SJSA1 (cell line): ENCODE measurements at regions not wholly inside any gene's neighbourhood (a gene's known extent, or its start where the extent isn't known, plus 50 kb on each side); places are given as distances from the start of the nearest gene placed in this dataset.
A peak's percentile ranks its signal among the peaks of the same experiment; 100 is the strongest.
"Not testable (repeated sequence)": the region's sequence is repeated elsewhere in the genome, so short reads cannot be mapped to it uniquely, and the experiment has no call there.

Experiments used
- DNase-seq, 2 experiments: peaks; one replicate each; pipeline ENCODE4 v3.0.0-alpha.2; 2015 to 2020; ENCODE audit warnings: low spot score in 2 of 2, low read depth in 1 of 2
- H3K27ac ChIP-seq: fragments of 250-450 bp; sonication (Bioruptor Pico); 2 replicates; pipeline ENCODE4 v1.5.1; 2020; ENCODE audit warnings: mild to moderate bottlenecking, moderate library complexity
- H3K27me3 ChIP-seq: fragments of 250-450 bp; sonication (Bioruptor Pico); replicated peaks from 2 replicates; pipeline ENCODE4 v1.5.1; 2020; ENCODE audit warnings: mild to moderate bottlenecking, moderate library complexity
- H3K36me3 ChIP-seq: fragments of 250-450 bp; sonication (Bioruptor Pico); 2 replicates; pipeline ENCODE4 v1.5.1; 2020; ENCODE audit warnings: mild to moderate bottlenecking
- H3K4me1 ChIP-seq: fragments of 250-450 bp; sonication (Bioruptor Pico); replicated peaks from 2 replicates; pipeline ENCODE4 v1.6.1; 2021; ENCODE audit warnings: mild to moderate bottlenecking
- H3K4me3 ChIP-seq: fragments of 250-450 bp; sonication (Bioruptor Pico); 2 replicates; pipeline ENCODE4 v1.5.1; 2020; ENCODE audit warnings: mild to moderate bottlenecking
- H3K9me3 ChIP-seq: fragments of 250-450 bp; sonication (Bioruptor Pico); replicated peaks from 2 replicates; pipeline ENCODE4 v1.5.1; 2020; ENCODE audit warnings: mild to moderate bottlenecking

DNA sequence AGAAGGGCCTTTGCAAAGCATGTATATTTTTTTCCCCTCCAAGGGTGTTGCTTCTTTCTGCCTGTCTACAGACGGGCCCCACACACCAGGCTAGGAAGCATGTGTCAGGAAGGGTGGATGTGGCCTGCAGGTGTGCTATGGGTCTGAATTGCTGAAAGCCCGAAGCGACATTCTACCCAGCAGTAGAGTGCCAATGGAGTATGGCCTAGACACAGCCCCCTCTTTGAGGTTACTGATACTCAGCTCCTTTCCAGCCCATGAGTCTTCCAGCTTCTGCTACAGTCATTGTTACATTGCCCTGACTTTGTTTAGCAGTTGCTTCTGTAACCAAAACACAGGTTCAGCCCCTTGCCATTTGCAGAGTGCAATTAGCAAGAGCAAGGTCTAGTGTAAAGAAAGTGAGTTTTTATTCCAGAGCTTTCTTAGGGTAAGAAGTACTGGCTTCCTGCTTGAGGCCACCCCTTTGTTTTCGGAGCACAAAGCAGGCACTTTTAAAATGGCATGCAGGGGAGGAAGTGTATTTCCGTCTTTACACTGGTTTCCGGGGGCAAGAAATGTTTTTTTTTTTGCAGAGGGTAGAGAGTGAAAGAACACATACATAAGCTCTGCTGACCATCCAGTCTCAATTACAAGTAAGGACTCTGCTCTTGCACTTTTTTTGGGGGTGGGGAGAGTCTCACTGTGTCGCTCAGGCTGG is 428.0 kb upstream of the AMELY start:
- H3K4me3 ChIP-seq = no peak overlapping the region
- H3K4me1 ChIP-seq = no peaks in the 10 kb centered on the region
- H3K27ac ChIP-seq = no peak overlapping the region
- DNase-seq = no peak
- H3K36me3 ChIP-seq = peaks cover 8% of the 10 kb centered on the region; the same call in 1 of the 2 replicates
- H3K27me3 ChIP-seq = no peaks in the 10 kb centered on the region
- H3K9me3 ChIP-seq = no peaks in the 10 kb centered on the region

- Histone ChIP-seq H3K9me3 (no peaks in the 10 kb centered on the region), H3K4me3 (no peak overlapping the region), H3K36me3 (peaks cover 9% of the 10 kb centered on the region; the same call in 1 of the 2 replicates), H3K27ac (no peak overlapping the region), H3K27me3 (no peaks in the 10 kb centered on the region), H3K4me1 (no peaks in the 10 kb centered on the region)
- no peak for DNase-seq
These were observed 424.7 kb upstream of the AMELY start for GRCh38 chrY:7336023-7336873.

GRCh38 chrY:7334449-7334848 is 422.9 kb upstream of the AMELY start:
- no peaks in the 10 kb centered on the region for H3K4me1 ChIP-seq
- peaks cover 9% of the 10 kb centered on the region; the same call in 1 of the 2 replicates for H3K36me3 ChIP-seq
- no peaks in the 10 kb centered on the region for H3K27me3 ChIP-seq
- no peak for DNase-seq
- no peak overlapping the region for H3K27ac ChIP-seq
- no peak overlapping the region for H3K4me3 ChIP-seq
- no peaks in the 10 kb centered on the region for H3K9me3 ChIP-seq

GRCh38 chrY:7326296-7327246 is 415.0 kb upstream of the AMELY start:
- Histone ChIP-seq H3K9me3 (no peaks in the 10 kb centered on the region), H3K36me3 (peaks cover 3% of the 10 kb centered on the region), H3K4me3 (no peak overlapping the region), H3K27me3 (no peaks in the 10 kb centered on the region), H3K4me1 (no peaks in the 10 kb centered on the region), H3K27ac (no peak overlapping the region)
- no peak for DNase-seq

DNA sequence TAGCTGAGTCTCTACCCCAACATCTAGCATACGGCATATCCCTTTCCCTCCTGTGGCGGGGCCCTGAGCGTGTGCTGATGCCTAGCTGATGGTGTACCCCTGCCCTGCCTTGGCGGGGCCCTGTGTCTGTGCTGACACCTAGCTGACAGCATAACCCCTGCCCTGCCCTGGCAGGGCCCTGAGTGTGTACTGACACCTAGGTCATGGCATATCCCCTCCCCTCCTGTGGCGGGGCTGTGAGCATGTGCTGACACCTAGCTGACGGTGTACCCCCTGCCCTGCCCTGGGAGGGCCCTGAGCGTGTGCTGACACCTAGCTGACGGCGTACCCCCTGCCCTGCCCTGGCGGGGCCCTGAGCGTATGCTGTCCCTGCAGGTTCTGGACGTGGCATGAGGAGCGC is 414.0 kb upstream of the AMELY start:
- no peak for DNase-seq
- Histone ChIP-seq H3K27me3 (no peaks in the 10 kb centered on the region), H3K27ac (no peak overlapping the region), H3K4me1 (no peaks in the 10 kb centered on the region), H3K9me3 (no peaks in the 10 kb centered on the region), H3K4me3 (no peak overlapping the region), H3K36me3 (peaks cover 3% of the 10 kb centered on the region)

DNA sequence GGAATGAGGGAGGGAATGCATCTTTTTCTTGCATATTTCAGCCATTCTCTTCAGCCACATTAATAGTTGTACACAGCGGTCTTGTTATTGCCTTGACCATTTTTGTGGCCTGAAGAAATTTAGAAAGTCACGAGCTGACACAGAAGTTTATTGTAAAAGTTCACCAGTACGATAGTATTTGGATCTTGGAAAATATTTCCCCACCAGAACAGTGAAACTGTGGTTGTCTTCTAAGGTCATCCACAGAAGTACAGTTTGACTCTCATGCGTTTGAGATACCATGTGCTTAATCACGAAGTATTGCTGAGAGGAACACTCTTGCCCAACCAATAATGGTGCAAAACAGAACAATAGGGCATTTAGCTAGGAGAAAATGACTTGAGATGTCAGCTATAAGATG is 409.2 kb upstream of the AMELY start:
- Histone ChIP-seq H3K27ac (no peak overlapping the region), H3K9me3 (no peaks in the 10 kb centered on the region), H3K4me1 (no peaks in the 10 kb centered on the region), H3K27me3 (no peaks in the 10 kb centered on the region), H3K36me3 (peaks cover 3% of the 10 kb centered on the region; the same call in 1 of the 2 replicates), H3K4me3 (no peak overlapping the region)
- no peak for DNase-seq

GRCh38 chrY:7320171-7320570 is 408.6 kb upstream of the AMELY start:
- DNase-seq, H3K9me3 ChIP-seq, H3K4me1 ChIP-seq, H3K27me3 ChIP-seq, H3K27ac ChIP-seq, H3K36me3 ChIP-seq, H3K4me3 ChIP-seq: not testable (repeated sequence)

DNA sequence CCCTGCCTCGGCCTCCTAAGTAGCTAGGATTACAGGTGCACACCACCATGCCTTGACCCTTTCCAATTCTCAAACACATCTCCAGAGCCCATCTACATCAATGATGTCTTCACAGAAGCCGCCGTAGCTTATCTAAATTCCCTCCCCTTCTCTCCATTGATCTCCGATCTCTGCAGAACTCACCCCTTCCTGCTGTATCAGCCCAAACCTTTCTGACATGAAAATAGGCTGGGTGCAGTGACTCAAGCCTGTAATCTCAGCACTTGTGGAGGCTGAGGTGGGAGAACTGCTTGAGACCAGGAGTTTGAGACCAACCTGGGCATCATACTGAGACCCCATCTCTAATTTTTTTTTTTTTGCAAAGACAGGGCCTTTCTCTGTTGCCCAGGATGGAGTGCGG is 406.6 kb upstream of the AMELY start:
- Histone ChIP-seq H3K9me3 (no peaks in the 10 kb centered on the region), H3K27me3 (no peaks in the 10 kb centered on the region), H3K4me3 (no peak overlapping the region), H3K36me3 (no peaks in the 10 kb centered on the region), H3K4me1 (no peaks in the 10 kb centered on the region), H3K27ac (no peak overlapping the region)
- no peak for DNase-seq

- no peaks in the 10 kb centered on the region for H3K36me3 ChIP-seq
- no peaks in the 10 kb centered on the region for H3K9me3 ChIP-seq
- H3K27me3 ChIP-seq = no peaks in the 10 kb centered on the region
- no peak overlapping the region for H3K4me3 ChIP-seq
- H3K4me1 ChIP-seq = no peaks in the 10 kb centered on the region
- no peak for DNase-seq
- no peak overlapping the region for H3K27ac ChIP-seq
These were observed 406.0 kb upstream of the AMELY start for GRCh38 chrY:7317571-7317970.

GRCh38 chrY:7310482-7311269 is 399.1 kb upstream of the AMELY start:
- DNase-seq = no peak
- Histone ChIP-seq H3K9me3 (no peaks in the 10 kb centered on the region), H3K27ac (no peak overlapping the region)

DNA sequence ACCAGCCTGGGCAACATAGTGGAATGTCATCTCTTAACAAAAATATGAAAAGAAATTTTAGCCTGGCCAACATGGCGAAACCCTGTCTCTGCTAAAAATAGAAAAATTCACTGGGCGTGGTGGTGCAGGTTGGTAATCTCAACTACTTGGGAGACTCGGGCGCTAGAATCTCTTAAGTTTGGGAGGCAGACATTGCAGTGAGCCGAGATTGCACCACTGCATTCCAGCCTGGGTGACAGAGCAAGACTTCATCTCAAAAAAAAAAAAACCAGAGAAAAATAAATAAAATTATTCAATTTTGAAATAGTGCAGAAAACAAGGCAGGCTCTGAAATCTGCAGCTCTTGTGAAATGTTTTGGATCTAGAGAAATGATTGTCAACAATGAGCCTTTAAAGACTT is 397.3 kb upstream of the AMELY start:
- Histone ChIP-seq H3K36me3 (peaks cover 7% of the 10 kb centered on the region), H3K4me3 (no peak overlapping the region), H3K9me3 (no peaks in the 10 kb centered on the region), H3K4me1 (no peaks in the 10 kb centered on the region), H3K27ac (no peak overlapping the region), H3K27me3 (no peaks in the 10 kb centered on the region)
- no peak for DNase-seq

More at GRCh38 chrY:7310482-7311269, 399.1 kb upstream of the AMELY start:
- no peaks in the 10 kb centered on the region for H3K27me3 ChIP-seq
- H3K4me1 ChIP-seq = no peaks in the 10 kb centered on the region
- peaks cover 7% of the 10 kb centered on the region for H3K36me3 ChIP-seq
- no peak overlapping the region for H3K4me3 ChIP-seq

GRCh38 chrY:7302306-7302705 is 390.8 kb upstream of the AMELY start:
- Histone ChIP-seq H3K4me3 (no peak overlapping the region), H3K4me1 (0 out of 2 replicates have a peak, but pooled peaks cover 8% of the 10 kb centered on the region), H3K27me3 (no peaks in the 10 kb centered on the region), H3K36me3 (no peaks in the 10 kb centered on the region; the same call in 1 of the 2 replicates), H3K9me3 (no peaks in the 10 kb centered on the region), H3K27ac (no peak overlapping the region)
- DNase-seq = no peak

DNA sequence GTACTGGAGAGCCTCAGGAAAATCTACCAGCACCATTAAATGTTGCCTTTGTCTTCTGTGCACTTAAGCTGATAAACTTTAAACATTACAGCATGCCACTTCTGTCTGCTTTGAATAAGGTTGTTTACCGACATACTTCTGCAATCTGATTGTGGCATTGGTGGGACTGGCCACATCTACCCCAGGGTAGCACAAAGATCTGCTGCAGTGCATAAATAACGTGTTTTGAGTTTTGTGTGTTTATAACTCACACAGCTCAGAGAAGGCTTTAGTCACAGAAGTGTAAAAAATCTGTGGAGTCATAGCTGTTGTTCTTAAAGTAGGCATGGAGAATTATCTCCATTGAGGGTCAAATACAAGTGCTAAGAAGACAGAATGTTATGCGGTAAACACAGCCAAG is 388.4 kb upstream of the AMELY start:
- 0 out of 2 replicates have a peak, but pooled peaks cover 8% of the 10 kb centered on the region for H3K4me1 ChIP-seq
- no peak overlapping the region for H3K27ac ChIP-seq
- H3K9me3 ChIP-seq = no peaks in the 10 kb centered on the region
- no peaks in the 10 kb centered on the region; the same call in 1 of the 2 replicates for H3K36me3 ChIP-seq
- H3K4me3 ChIP-seq = no peak overlapping the region
- peak in 1 of 2 experiments; percentile 37 for DNase-seq
- no peaks in the 10 kb centered on the region for H3K27me3 ChIP-seq
